Peyer's patch (tissue), 4 donors: ENCODE measurements at regions not wholly inside any gene's neighbourhood (a gene's known extent, or its start where the extent isn't known, plus 50 kb on each side); places are given as distances from the start of the nearest gene placed in this dataset.

Experiments used
- POLR2A ChIP-seq, 2 donors: fragments of 450-650 bp; IDR thresholded peaks; one replicate each; pipeline ENCODE4 v1.5.1; 2017; ENCODE audit warnings: antibody characterized with exemption in 2 of 2, mild to moderate bottlenecking in 2 of 2, moderate library complexity in 2 of 2
- TF ChIP-seq, protein P1 (sequence below), 6 experiments: fragments of 450-650 bp in 4 of 6; fragments of 200-600 bp in 2 of 6; sonication (generic) in 1 of 6; IDR thresholded peaks; one replicate each; pipeline ENCODE4 v1.5.1; 2017 to 2019; ENCODE audit warnings: antibody characterized with exemption in 6 of 6, mild to moderate bottlenecking in 3 of 6, moderate library complexity in 1 of 6

DNA sequence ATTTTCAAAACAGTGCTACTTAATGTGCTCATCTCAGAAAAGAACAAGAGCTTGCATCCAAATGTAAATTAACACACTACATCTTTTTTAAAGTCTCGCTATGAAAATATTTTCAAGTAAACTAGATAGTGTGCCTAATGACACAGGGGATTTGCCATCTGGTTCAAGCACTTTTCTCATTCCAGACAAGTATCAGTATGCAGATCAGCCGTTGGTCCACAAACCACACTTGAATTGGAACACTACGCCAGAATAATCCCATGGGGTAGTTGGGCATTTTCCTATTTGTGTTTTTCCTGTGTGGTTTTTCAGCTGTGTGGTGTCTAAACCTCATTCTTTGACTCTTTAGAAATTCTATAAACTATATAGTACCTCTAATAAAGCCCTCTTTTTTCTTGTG is 256.2 kb downstream of the EPHA7 start:
- TF ChIP-seq, protein P1, sequence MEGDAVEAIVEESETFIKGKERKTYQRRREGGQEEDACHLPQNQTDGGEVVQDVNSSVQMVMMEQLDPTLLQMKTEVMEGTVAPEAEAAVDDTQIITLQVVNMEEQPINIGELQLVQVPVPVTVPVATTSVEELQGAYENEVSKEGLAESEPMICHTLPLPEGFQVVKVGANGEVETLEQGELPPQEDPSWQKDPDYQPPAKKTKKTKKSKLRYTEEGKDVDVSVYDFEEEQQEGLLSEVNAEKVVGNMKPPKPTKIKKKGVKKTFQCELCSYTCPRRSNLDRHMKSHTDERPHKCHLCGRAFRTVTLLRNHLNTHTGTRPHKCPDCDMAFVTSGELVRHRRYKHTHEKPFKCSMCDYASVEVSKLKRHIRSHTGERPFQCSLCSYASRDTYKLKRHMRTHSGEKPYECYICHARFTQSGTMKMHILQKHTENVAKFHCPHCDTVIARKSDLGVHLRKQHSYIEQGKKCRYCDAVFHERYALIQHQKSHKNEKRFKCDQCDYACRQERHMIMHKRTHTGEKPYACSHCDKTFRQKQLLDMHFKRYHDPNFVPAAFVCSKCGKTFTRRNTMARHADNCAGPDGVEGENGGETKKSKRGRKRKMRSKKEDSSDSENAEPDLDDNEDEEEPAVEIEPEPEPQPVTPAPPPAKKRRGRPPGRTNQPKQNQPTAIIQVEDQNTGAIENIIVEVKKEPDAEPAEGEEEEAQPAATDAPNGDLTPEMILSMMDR (IDR thresholded peaks at IDR 0.05): no peak
- no peak for TF ChIP-seq POLR2A (IDR thresholded peaks at IDR 0.05)
